ENCODE measurements at regions not wholly inside any gene's neighbourhood (a gene's known extent, or its start where the extent isn't known, plus 50 kb on each side); places are given as distances from the start of the nearest gene placed in this dataset.

- no peak for TF ChIP-seq CTCF (IDR thresholded peaks at IDR 0.05; ENCODE audit: control insufficient read depth, insufficient read depth, low read depth, low read length, missing control alignments)
- no peak overlapping the region for H3K4me3 ChIP-seq (ENCODE audit: control insufficient read depth, low read depth, low read length)
- DNase-seq (ENCODE audit: low read depth), result no peak
Measured at GRCh38 chr19:31633014-31633413, 283.8 kb upstream of the TSHZ3 start.

- TF ChIP-seq CTCF (IDR thresholded peaks at IDR 0.05; ENCODE audit: control insufficient read depth, insufficient read depth, low read depth, low read length, missing control alignments), result no peak
- no peak overlapping the region for H3K4me3 ChIP-seq (ENCODE audit: control insufficient read depth, low read depth, low read length)
- DNase-seq (ENCODE audit: low read depth), result no peak
Measured at GRCh38 chr19:31639306-31639705, 290.1 kb upstream of the TSHZ3 start.

GRCh38 chr19:31641591-31641990, 292.4 kb upstream of the TSHZ3 start:
- no peak for DNase-seq (ENCODE audit: low read depth)
- no peak overlapping the region for H3K4me3 ChIP-seq (ENCODE audit: control insufficient read depth, low read depth, low read length)
- no peak for TF ChIP-seq CTCF (IDR thresholded peaks at IDR 0.05; ENCODE audit: control insufficient read depth, insufficient read depth, low read depth, low read length, missing control alignments)

- TF ChIP-seq CTCF (IDR thresholded peaks at IDR 0.05; ENCODE audit: control insufficient read depth, insufficient read depth, low read depth, low read length, missing control alignments), result no peak
- no peak for DNase-seq (ENCODE audit: low read depth)
- no peak overlapping the region for H3K4me3 ChIP-seq (ENCODE audit: control insufficient read depth, low read depth, low read length)
Measured at GRCh38 chr19:31648347-31648746, 299.1 kb upstream of the TSHZ3 start.

- no peak overlapping the region for H3K4me3 ChIP-seq (ENCODE audit: control insufficient read depth, low read depth, low read length)
- DNase-seq (ENCODE audit: low read depth), result no peak
- no peak for TF ChIP-seq CTCF (IDR thresholded peaks at IDR 0.05; ENCODE audit: control insufficient read depth, insufficient read depth, low read depth, low read length, missing control alignments)
Measured at GRCh38 chr19:31656507-31656906, 307.3 kb upstream of the TSHZ3 start.

GRCh38 chr19:31658993-31659896, 310.0 kb upstream of the TSHZ3 start:
- DNase-seq (ENCODE audit: low read depth), result no peak
- H3K4me3 ChIP-seq (ENCODE audit: control insufficient read depth, low read depth, low read length), result no peak overlapping the region
- no peak for TF ChIP-seq CTCF (IDR thresholded peaks at IDR 0.05; ENCODE audit: control insufficient read depth, insufficient read depth, low read depth, low read length, missing control alignments)

Measured in AG09309 (cell line).